ENCODE measurements at regions not wholly inside any gene's neighbourhood (a gene's known extent, or its start where the extent isn't known, plus 50 kb on each side); places are given as distances from the start of the nearest gene placed in this dataset.

- TF ChIP-seq ZNF223 (tag by site-specific recombination; IDR thresholded peaks at IDR 0.05) (no peak), ZNF707 (tag by site-specific recombination; IDR thresholded peaks at IDR 0.05) (no peak), ZNF426 (tag by site-specific recombination; IDR thresholded peaks at IDR 0.05) (no peak), ZNF76 (tag by site-specific recombination; IDR thresholded peaks at IDR 0.05; ENCODE audit: borderline replicate concordance, low read depth) (no peak)
Observed at GRCh38 chr1:166282391-166283137, 115.8 kb upstream of the FAM78B start (continued).

GRCh38 chr1:166283190-166283589 lies 116.4 kb upstream of the FAM78B start:
- H3K4me1 ChIP-seq (ENCODE audit: control insufficient read depth, insufficient read depth, low read length): no peaks in the 10 kb centered on the region
- H3K4me3 ChIP-seq (ENCODE audit: low read depth, low read length): no peak overlapping the region
- CTCF ChIA-PET: interaction anchor here (0.6 kb wide), 1 partner anchor 12 kb away, joined by 3 read pairs; no protein-coding TSS in a partner anchor
- H3K36me3 ChIP-seq (ENCODE audit: control insufficient read depth in 2 of 2, insufficient read depth in 1 of 2, low read length in 2 of 2): no peaks in the 10 kb centered on the region
- TF ChIP-seq ZNF184 (tag by site-specific recombination; IDR thresholded peaks at IDR 0.05) (no peak), ZNF239 (tag by site-specific recombination; IDR thresholded peaks at IDR 0.05) (no peak), ZNF560 (tag by site-specific recombination; IDR thresholded peaks at IDR 0.05; ENCODE audit: borderline replicate concordance) (no peak), SETDB1 (IDR thresholded peaks at IDR 0.05; ENCODE audit: insufficient read length, low read length) (no peak), ATF2 (tag by site-specific recombination; IDR thresholded peaks at IDR 0.05; ENCODE audit: low read depth) (no peak), ZNF175 (tag by site-specific recombination; IDR thresholded peaks at IDR 0.05) (no peak), ZNF37A (tag by site-specific recombination; IDR thresholded peaks at IDR 0.05) (no peak), ZNF266 (tag by site-specific recombination; IDR thresholded peaks at IDR 0.05; ENCODE audit: low read depth) (no peak), PRDM1 (tag by site-specific recombination; IDR thresholded peaks at IDR 0.05) (no peak)
- H3K27ac ChIP-seq (ENCODE audit: extremely low read depth, low read depth, low read length): no peak overlapping the region
- POLR2A ChIA-PET: no interaction called here
- no peaks in the 10 kb centered on the region for H3K9me3 ChIP-seq (ENCODE audit: control insufficient read depth, insufficient read depth, low read depth, low read length)

GRCh38 chr1:166283600-166283999 lies 116.8 kb upstream of the FAM78B start:
- Histone ChIP-seq H3K27ac (ENCODE audit: extremely low read depth, low read depth, low read length) (no peak overlapping the region), H3K36me3 (ENCODE audit: control insufficient read depth in 2 of 2, insufficient read depth in 1 of 2, low read length in 2 of 2) (no peaks in the 10 kb centered on the region), H3K4me3 (ENCODE audit: low read depth, low read length) (no peak overlapping the region), H3K9me3 (ENCODE audit: control insufficient read depth, insufficient read depth, low read depth, low read length) (no peaks in the 10 kb centered on the region), H3K4me1 (ENCODE audit: control insufficient read depth, insufficient read depth, low read length) (no peaks in the 10 kb centered on the region)
- TF ChIP-seq ZNF530 (tag by site-specific recombination; IDR thresholded peaks at IDR 0.05; ENCODE audit: low read depth) (no peak), ZBTB8A (tag by site-specific recombination; IDR thresholded peaks at IDR 0.05) (no peak), PRDM4 (tag by site-specific recombination; IDR thresholded peaks at IDR 0.05) (no peak), ZSCAN18 (tag by site-specific recombination; IDR thresholded peaks at IDR 0.05) (no peak), ZFP3 (tag by site-specific recombination; IDR thresholded peaks at IDR 0.05; ENCODE audit: low read depth) (no peak), ZNF335 (tag by site-specific recombination; conservative IDR thresholded peaks at IDR 0.05) (no peak), OVOL3 (tag by site-specific recombination; IDR thresholded peaks at IDR 0.05) (no peak), ZNF639 (tag by site-specific recombination; IDR thresholded peaks at IDR 0.05) (no peak), REPIN1 (tag by site-specific recombination; IDR thresholded peaks at IDR 0.05; ENCODE audit: low read depth) (no peak)
- CTCF ChIA-PET: interaction anchor here (0.6 kb wide), 1 partner anchor 11 kb away, joined by 3 read pairs; no protein-coding TSS in a partner anchor
- POLR2A ChIA-PET: no interaction called here
